Colonic mucosa (tissue), 4 donors: ENCODE measurements at regions not wholly inside any gene's neighbourhood (a gene's known extent, or its start where the extent isn't known, plus 50 kb on each side); places are given as distances from the start of the nearest gene placed in this dataset.
"Not testable (repeated sequence)": the region's sequence is repeated elsewhere in the genome, so short reads cannot be mapped to it uniquely, and the experiment has no call there.

Source experiments
- DNase-seq: peaks from one replicate; pipeline ENCODE4 v3.0.0-alpha.2; 2020
- H3K27ac ChIP-seq: fragments of 200-600 bp; one replicate; pipeline ENCODE4 v1.8.0; 2021
- H3K27me3 ChIP-seq: fragments of 200-600 bp; one replicate; pipeline ENCODE4 v1.8.0; 2021
- H3K36me3 ChIP-seq: fragments of 200-600 bp; one replicate; pipeline ENCODE4 v1.8.0; 2021
- H3K4me1 ChIP-seq: fragments of 200-600 bp; one replicate; pipeline ENCODE4 v1.8.0; 2021; ENCODE audit warnings: mild to moderate bottlenecking
- H3K4me3 ChIP-seq: fragments of 200-600 bp; one replicate; pipeline ENCODE4 v1.8.0; 2021
- H3K9ac ChIP-seq, 2 donors: one replicate each; pipeline ENCODE4 v1.7.0; 2013; ENCODE audit warnings: control low read depth in 2 of 2, low read depth in 2 of 2, low read length in 2 of 2
- H3K9me3 ChIP-seq: fragments of 200-600 bp; one replicate; pipeline ENCODE4 v1.8.0; 2021
- intact Hi-C: fragments of 100-400 bp; cut with DNase I; formaldehyde crosslinking; loops from one replicate; pipeline ENCODE4 v1.14.1; 2022
- donor health status: healthy.
- donor health status: DM: no; HTN: no; CAD: no.
- donor health status: DM: no; HTN: no; CAD: no.

DNA sequence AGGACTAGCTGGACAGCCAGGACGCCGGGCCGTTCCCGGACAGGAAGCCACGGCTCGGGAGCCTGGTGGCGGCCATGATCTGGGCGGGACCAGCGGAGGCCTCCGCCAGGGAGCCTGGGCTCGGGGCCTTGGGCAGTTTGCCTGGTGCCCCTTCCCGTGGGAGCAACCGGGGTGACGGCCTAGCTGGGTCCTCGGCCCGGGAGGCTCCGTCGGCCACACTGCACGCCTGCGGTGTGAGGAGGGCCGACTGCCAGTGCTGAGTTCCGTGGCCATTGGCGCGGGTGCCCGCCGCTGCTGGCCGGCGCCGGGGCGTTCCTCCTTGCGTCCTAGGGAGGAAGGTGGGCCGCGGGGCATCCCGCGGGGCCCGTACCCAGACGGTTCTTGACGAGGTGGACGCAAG is 171.6 kb downstream of the PLS3 start:
- intact Hi-C loops: not testable (repeated sequence)

GRCh38 chrX:115735269-115735668 is 174.3 kb downstream of the PLS3 start:
- H3K36me3 ChIP-seq, H3K27me3 ChIP-seq, H3K4me1 ChIP-seq, intact Hi-C loops, H3K27ac ChIP-seq, H3K9me3 ChIP-seq, H3K9ac ChIP-seq, H3K4me3 ChIP-seq: not testable (repeated sequence)
- peak; percentile 73 for DNase-seq

More for the DNA sequence above, 171.6 kb downstream of the PLS3 start:
- not testable (repeated sequence) for H3K4me1 ChIP-seq, H3K36me3 ChIP-seq, H3K27me3 ChIP-seq, H3K9ac ChIP-seq, H3K9me3 ChIP-seq, H3K27ac ChIP-seq, H3K4me3 ChIP-seq, DNase-seq
